ENCODE measurements at regions not wholly inside any gene's neighbourhood (a gene's known extent, or its start where the extent isn't known, plus 50 kb on each side); places are given as distances from the start of the nearest gene placed in this dataset.
"Not testable (repeated sequence)": the region's sequence is repeated elsewhere in the genome, so short reads cannot be mapped to it uniquely, and the experiment has no call there.

DNA sequence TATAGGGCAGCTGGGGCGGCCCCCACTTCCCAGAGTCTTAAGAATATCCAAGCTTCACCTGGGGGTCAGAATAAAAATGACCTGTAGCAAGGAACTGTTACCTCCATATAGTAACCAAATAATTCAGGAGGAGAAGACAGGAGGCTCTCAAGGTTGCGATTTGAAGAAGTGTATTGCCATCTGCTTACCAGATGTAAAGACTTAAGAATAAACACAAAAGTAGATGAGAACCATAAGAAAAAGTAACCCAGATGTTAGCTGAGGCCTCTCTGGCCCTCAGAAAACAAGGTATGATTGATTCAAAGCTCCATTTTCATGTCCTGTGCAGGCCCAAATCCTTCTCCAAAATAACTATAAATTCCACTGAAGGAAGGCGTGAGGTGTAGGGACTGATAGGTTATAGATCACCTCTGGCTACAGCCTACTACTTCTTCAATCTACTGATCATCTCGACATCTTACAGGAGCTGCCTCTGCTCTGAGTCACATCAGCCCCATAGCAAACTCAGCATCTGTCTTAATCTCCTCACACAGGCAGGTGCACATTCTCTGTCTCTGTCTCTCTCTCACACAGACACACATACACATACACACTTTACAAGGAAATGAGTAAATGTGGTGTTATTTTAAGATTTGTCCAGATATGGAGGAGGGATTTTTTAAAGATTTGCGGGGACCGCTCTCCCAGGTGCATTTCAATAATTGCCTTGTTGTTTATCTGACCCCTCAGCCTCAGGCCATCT is 193.9 kb upstream of the EDNRA start:
- Histone ChIP-seq H3K27me3 (no peaks in the 10 kb centered on the region), H3K9me3 (no peaks in the 10 kb centered on the region), H3K36me3 (no peaks in the 10 kb centered on the region), H3K4me3 (ENCODE audit: low read depth, low read length) (no peak overlapping the region), H3K4me1 (peaks cover 13% of the 10 kb centered on the region)
- TF ChIP-seq, protein P1, sequence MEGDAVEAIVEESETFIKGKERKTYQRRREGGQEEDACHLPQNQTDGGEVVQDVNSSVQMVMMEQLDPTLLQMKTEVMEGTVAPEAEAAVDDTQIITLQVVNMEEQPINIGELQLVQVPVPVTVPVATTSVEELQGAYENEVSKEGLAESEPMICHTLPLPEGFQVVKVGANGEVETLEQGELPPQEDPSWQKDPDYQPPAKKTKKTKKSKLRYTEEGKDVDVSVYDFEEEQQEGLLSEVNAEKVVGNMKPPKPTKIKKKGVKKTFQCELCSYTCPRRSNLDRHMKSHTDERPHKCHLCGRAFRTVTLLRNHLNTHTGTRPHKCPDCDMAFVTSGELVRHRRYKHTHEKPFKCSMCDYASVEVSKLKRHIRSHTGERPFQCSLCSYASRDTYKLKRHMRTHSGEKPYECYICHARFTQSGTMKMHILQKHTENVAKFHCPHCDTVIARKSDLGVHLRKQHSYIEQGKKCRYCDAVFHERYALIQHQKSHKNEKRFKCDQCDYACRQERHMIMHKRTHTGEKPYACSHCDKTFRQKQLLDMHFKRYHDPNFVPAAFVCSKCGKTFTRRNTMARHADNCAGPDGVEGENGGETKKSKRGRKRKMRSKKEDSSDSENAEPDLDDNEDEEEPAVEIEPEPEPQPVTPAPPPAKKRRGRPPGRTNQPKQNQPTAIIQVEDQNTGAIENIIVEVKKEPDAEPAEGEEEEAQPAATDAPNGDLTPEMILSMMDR (IDR thresholded peaks at IDR 0.05; ENCODE audit: low read depth, low read length): no peak
- no peak for DNase-seq

DNA sequence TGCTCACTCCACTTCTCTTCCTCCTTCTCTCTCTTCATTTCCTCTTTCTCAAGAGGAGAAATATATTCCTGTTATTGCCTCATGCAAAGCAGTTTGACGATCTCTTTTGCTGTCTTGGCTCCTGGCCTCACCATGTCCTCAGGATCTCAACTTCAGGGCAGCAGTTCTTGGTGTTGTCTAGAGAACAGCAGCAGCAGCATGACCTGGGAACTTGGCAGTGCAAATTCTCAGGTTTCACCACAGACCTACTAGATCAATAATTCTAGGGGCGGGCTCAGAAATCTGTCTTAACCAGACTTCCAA is 193.4 kb upstream of the EDNRA start:
- DNase-seq: no peak
- peaks cover 13% of the 10 kb centered on the region for H3K4me1 ChIP-seq
- TF ChIP-seq, protein P1 (IDR thresholded peaks at IDR 0.05; ENCODE audit: low read depth, low read length): no peak
- no peak overlapping the region for H3K4me3 ChIP-seq (ENCODE audit: low read depth, low read length)
- no peaks in the 10 kb centered on the region for H3K9me3 ChIP-seq
- no peaks in the 10 kb centered on the region for H3K27me3 ChIP-seq
- no peaks in the 10 kb centered on the region for H3K36me3 ChIP-seq

DNA sequence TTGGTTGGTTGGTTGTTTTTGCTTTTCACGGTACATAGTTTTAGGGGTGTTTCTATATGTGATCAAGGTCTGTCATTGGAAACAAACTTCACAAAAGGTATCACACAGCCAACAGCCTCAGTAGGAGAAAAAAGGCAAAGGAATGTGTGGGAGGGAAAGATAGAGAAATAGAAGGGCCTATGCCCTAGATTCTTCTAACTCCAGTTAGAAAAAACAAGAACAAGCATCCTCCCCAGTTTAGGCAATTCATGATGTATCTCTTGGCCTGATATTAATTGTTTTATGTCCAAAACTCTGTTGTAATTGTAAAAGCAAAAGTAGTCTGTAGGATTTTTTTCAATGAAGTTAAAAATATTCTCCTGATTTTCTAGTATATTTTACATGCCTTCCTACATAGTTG is 192.4 kb upstream of the EDNRA start:
- no peak for DNase-seq
- TF ChIP-seq, protein P1 (IDR thresholded peaks at IDR 0.05; ENCODE audit: low read depth, low read length): no peak

DNA sequence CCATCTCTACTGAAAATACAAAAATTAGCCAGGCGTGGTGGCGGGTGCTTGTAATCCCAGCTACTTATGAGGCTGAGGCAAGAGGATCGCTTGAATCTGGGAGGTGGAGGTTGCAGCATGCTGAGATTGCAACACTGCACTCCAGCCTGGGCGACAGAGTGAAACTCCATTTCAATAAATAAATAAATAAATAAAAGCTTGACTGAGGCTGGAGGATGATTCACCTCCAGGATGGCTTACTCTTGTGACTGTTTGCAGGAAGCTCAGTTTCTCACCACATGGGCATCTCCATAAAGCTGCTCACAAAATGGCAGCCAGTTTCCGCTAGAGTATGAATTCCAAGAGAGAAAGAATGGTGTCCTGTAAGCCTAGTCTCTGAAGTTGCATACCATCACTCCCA is 191.7 kb upstream of the EDNRA start:
- Histone ChIP-seq H3K9me3 (no peaks in the 10 kb centered on the region), H3K4me3 (ENCODE audit: low read depth, low read length) (no peak overlapping the region), H3K36me3 (no peaks in the 10 kb centered on the region), H3K27me3 (no peaks in the 10 kb centered on the region), H3K4me1 (peaks cover 7% of the 10 kb centered on the region)
- TF ChIP-seq, protein P1 (IDR thresholded peaks at IDR 0.05; ENCODE audit: low read depth, low read length): no peak
- no peak for DNase-seq

More for the DNA sequence above, 192.4 kb upstream of the EDNRA start:
- no peak overlapping the region for H3K4me3 ChIP-seq (ENCODE audit: low read depth, low read length)
- H3K36me3 ChIP-seq: no peaks in the 10 kb centered on the region
- no peaks in the 10 kb centered on the region for H3K27me3 ChIP-seq
- H3K4me1 ChIP-seq: peaks cover 13% of the 10 kb centered on the region
- H3K9me3 ChIP-seq: no peaks in the 10 kb centered on the region

DNA sequence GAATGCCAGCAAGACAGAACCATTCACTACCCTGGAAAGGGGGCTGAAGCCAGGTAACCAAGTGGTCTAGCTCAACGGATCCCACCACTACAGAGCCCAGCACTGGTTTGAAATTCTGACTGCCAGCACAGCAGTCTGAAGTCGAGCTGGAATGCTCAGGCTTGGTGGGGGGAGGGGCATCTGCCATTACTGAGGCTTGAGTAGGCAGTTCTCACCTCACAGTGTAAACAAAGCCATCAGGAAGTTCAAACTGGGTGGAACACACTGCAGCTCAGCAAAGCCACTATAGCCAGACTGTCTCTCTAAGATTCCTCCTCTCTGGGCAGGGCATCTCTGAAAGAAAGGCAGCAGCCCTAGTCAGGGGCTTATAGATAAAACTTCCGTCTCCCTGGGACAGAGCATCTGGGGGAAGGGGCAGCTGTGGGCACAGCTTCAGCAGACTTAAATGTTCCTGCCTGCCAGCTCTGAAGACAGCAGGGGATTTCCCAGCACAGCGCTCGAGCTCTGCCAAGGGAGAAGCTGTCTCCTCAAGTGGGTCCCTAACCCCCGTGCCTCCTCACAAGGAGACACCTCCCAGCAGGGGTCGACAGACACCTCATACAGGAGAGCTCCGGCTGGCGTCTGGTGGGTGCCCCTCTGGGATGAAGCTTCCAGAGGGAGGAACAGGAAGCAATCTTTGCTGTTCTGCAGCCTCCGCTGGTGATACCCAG is 188.1 kb upstream of the EDNRA start:
- H3K36me3 ChIP-seq; H3K4me3 ChIP-seq (ENCODE audit: low read depth, low read length); DNase-seq; H3K9me3 ChIP-seq; H3K27me3 ChIP-seq; H3K4me1 ChIP-seq: not testable (repeated sequence)

DNA sequence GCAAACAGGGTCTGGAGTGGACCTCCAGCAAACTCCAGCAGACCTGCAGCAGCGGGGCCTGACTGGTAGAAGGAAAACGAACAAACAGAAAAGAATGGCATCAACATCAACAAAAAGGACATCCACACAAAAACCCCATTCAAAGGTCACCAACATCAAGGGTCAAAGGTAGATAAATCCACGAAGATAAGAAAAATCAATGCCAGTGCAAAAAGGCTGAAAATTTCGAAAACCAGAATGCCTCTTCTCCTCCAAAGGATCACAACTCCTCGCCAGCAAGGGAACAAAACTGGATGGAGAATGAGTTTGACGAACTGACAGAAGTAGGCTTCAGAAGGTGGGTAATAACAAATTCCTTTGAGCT is 187.6 kb upstream of the EDNRA start:
- H3K27me3 ChIP-seq; DNase-seq; H3K36me3 ChIP-seq; H3K4me3 ChIP-seq (ENCODE audit: low read depth, low read length); H3K9me3 ChIP-seq; H3K4me1 ChIP-seq: not testable (repeated sequence)

DNA sequence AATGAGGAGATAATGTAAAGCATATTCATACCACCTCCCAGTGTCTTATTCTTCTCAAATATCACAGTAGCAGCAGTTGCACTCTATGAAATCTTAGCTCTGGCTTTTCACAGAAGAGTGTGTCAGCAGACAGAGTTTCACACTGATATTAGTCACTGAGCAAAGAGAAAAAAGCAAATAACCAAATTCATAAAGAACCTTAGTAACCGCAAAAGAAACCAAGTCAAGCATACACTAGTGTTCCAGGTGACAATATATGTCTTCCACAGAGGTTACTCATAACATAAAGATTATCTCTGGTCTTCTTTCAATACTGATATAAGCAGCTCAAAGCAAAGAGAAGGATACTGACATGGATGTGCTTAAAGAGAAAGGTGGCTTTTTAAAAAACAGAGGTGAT is 181.7 kb upstream of the EDNRA start:
- no peaks in the 10 kb centered on the region for H3K4me1 ChIP-seq
- no peak for DNase-seq
- H3K4me3 ChIP-seq (ENCODE audit: low read depth, low read length): no peak overlapping the region
- H3K27me3 ChIP-seq: no peaks in the 10 kb centered on the region
- TF ChIP-seq, protein P1 (IDR thresholded peaks at IDR 0.05; ENCODE audit: low read depth, low read length): no peak
- H3K9me3 ChIP-seq: no peaks in the 10 kb centered on the region
- H3K36me3 ChIP-seq: no peaks in the 10 kb centered on the region

All from BE2C (cell line).